ENCODE measurements at regions not wholly inside any gene's neighbourhood (a gene's known extent, or its start where the extent isn't known, plus 50 kb on each side); places are given as distances from the start of the nearest gene placed in this dataset.

DNA sequence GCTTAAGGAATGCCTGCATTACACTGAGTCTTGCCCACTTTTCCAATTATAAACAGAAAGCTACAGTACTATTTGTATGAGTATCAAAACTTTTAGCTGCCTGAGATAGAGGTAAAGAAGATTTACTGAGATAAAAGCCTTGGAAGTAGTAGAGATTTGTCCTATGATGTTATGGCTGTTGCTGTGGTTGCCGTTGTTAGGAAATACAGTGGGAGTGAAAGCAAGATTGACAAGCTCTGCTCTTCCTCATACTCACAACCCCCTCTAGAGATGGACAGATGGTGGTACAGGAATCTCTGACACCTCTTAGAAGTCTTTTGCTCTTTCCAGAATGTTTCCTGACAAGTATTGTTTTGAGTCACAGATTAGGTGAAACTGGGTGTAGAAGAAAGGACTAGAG is 242.5 kb downstream of the RPIA start:
- TF ChIP-seq, protein P1, sequence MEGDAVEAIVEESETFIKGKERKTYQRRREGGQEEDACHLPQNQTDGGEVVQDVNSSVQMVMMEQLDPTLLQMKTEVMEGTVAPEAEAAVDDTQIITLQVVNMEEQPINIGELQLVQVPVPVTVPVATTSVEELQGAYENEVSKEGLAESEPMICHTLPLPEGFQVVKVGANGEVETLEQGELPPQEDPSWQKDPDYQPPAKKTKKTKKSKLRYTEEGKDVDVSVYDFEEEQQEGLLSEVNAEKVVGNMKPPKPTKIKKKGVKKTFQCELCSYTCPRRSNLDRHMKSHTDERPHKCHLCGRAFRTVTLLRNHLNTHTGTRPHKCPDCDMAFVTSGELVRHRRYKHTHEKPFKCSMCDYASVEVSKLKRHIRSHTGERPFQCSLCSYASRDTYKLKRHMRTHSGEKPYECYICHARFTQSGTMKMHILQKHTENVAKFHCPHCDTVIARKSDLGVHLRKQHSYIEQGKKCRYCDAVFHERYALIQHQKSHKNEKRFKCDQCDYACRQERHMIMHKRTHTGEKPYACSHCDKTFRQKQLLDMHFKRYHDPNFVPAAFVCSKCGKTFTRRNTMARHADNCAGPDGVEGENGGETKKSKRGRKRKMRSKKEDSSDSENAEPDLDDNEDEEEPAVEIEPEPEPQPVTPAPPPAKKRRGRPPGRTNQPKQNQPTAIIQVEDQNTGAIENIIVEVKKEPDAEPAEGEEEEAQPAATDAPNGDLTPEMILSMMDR (IDR thresholded peaks at IDR 0.05), result no peak
- no peak for TF ChIP-seq POLR2A (IDR thresholded peaks at IDR 0.05)
